SK-N-SH (cell line): ENCODE measurements at regions not wholly inside any gene's neighbourhood (a gene's known extent, or its start where the extent isn't known, plus 50 kb on each side); places are given as distances from the start of the nearest gene placed in this dataset.

Experiments used
- CTCF ChIA-PET: fragments of 300-600, 350-600 bp; formaldehyde crosslinking; extraction: SDS; loops from one replicate; lab custom pipeline; 2021; lab: Yijun Ruan, JAX
- POLR2A ChIA-PET: fragments of 350-600 bp; sonication (Branson Sonifier 250); formaldehyde crosslinking; extraction: SDS; loops from one replicate; lab custom pipeline; 2020; ENCODE audit warnings: antibody characterized with exemption, inconsistent platforms; lab: Yijun Ruan, JAX
- DNase-seq: peaks from one replicate; pipeline ENCODE4 v3.0.0; 2012
- H2AFZ ChIP-seq: fragments of 200-600 bp; sonication (generic); 2 replicates; pipeline ENCODE4 v1.8.1; 2016; ENCODE audit warnings: antibody characterized with exemption, mild to moderate bottlenecking, low read depth
- H3F3A ChIP-seq: fragments of 200-600 bp; sonication (generic); replicated peaks from 2 replicates; pipeline ENCODE3; 2016; ENCODE audit warnings: antibody characterized with exemption, mild to moderate bottlenecking; ENCODE audit not compliant: insufficient read depth
- H3K27ac ChIP-seq, 2 experiments: fragments of 200-500 bp in 1 of 2; fragments of 200-600 bp in 1 of 2; sonication (Bioruptor generic) in 1 of 2; sonication (generic), shearing (Covaris generic) in 1 of 2; 2 replicates each; pipeline versions ENCODE4 v1.5.1 to v1.6.1; 2014 to 2016; ENCODE audit warnings: low read depth in 2 of 2, inconsistent platforms in 1 of 2, low read length in 1 of 2, mild to moderate bottlenecking in 1 of 2, mixed read lengths in 1 of 2
- H3K27me3 ChIP-seq: fragments of 200-600 bp; sonication (generic), shearing (Covaris generic); 2 replicates; pipeline ENCODE4 v1.6.1; 2016; ENCODE audit warnings: mixed run types; ENCODE audit not compliant: insufficient read depth
- H3K36me3 ChIP-seq, 2 experiments: fragments of 200-500 bp in 1 of 2; fragments of 200-600 bp in 1 of 2; sonication (Bioruptor generic) in 1 of 2; sonication (generic) in 1 of 2; replicated peaks in 1 of 2; 2 replicates each; pipeline versions ENCODE3 to v1.5.1; 2014 to 2016; ENCODE audit warnings: low read length in 1 of 2, mild to moderate bottlenecking in 1 of 2; ENCODE audit not compliant: insufficient read depth in 2 of 2, control insufficient read depth in 1 of 2
- H3K4me1 ChIP-seq, 2 experiments: fragments of 200-500 bp in 1 of 2; fragments of 200-600 bp in 1 of 2; sonication (Bioruptor generic) in 1 of 2; sonication (generic), shearing (Covaris generic) in 1 of 2; 2 replicates each; pipeline versions ENCODE4 v1.5.1 to v1.6.1; 2014 to 2016; ENCODE audit warnings: low read depth in 1 of 2, low read length in 1 of 2, mixed run types in 1 of 2; ENCODE audit not compliant: insufficient read depth in 2 of 2, control insufficient read depth in 1 of 2
- H3K4me2 ChIP-seq: fragments of 200-600 bp; sonication (generic), shearing (Covaris generic); 2 replicates; pipeline ENCODE4 v1.6.1; 2017; ENCODE audit warnings: mixed run types
- H3K4me3 ChIP-seq, 2 experiments: fragments of 200-500 bp in 1 of 2; fragments of 200-600 bp in 1 of 2; sonication (Bioruptor generic) in 1 of 2; sonication (generic), shearing (Covaris generic) in 1 of 2; 2 replicates each; pipeline versions ENCODE4 v1.5.1 to v1.8.1; 2014 to 2016; ENCODE audit warnings: low read depth in 2 of 2, inconsistent platforms in 1 of 2, low read length in 1 of 2, mild to moderate bottlenecking in 1 of 2, mixed read lengths in 1 of 2, moderate library complexity in 1 of 2
- H3K79me2 ChIP-seq: fragments of 200-600 bp; sonication (generic); 2 replicates; pipeline ENCODE4 v1.8.1; 2017; ENCODE audit warnings: mild to moderate bottlenecking; ENCODE audit not compliant: insufficient read depth
- H3K9ac ChIP-seq: fragments of 200-600 bp; sonication (generic); 2 replicates; pipeline ENCODE4 v1.6.1; 2017; ENCODE audit warnings: mixed run types
- H3K9me2 ChIP-seq: fragments of 200-600 bp; sonication (generic); 2 replicates; pipeline ENCODE4 v1.6.1; 2017; ENCODE audit warnings: mixed run types
- H3K9me3 ChIP-seq: fragments of 200-600 bp; sonication (generic); 2 replicates; pipeline ENCODE4 v1.6.1; 2017; ENCODE audit warnings: mixed run types, mild to moderate bottlenecking, moderate library complexity
- H4K20me1 ChIP-seq: fragments of 200-600 bp; sonication (generic); 2 replicates; pipeline ENCODE4 v1.6.1; 2017; ENCODE audit warnings: mild to moderate bottlenecking, mixed run types; ENCODE audit not compliant: insufficient read depth
- CTCF ChIP-seq: fragments of 200-600 bp; sonication (generic); IDR thresholded peaks from 2 replicates; pipeline ENCODE4 v1.6.1; 2017; ENCODE audit warnings: antibody characterized with exemption, mild to moderate bottlenecking, moderate library complexity
- ELF1 ChIP-seq: IDR thresholded peaks from 2 replicates; pipeline ENCODE4 v1.4.0; 2012
- EP300 ChIP-seq, 2 experiments: IDR thresholded peaks; 2 replicates each; pipeline versions ENCODE4 v1.4.0 to v1.6.1; 2012; ENCODE audit warnings: borderline replicate concordance in 1 of 2, low read depth in 1 of 2, low read length in 1 of 2
- EZH2phosphoT487 ChIP-seq: fragments of 200-600 bp; sonication (generic); IDR thresholded peaks from 2 replicates; pipeline ENCODE4 v1.6.1; 2017; ENCODE audit warnings: low read depth, mixed run types, mild to moderate bottlenecking, antibody characterized with exemption, moderate library complexity, borderline replicate concordance
- FOXM1 ChIP-seq: IDR thresholded peaks from 2 replicates; pipeline ENCODE4 v1.4.0; 2012; ENCODE audit warnings: low read depth, mild to moderate bottlenecking
- NRF1 ChIP-seq: IDR thresholded peaks from 2 replicates; pipeline ENCODE4 v1.6.1; 2012; ENCODE audit warnings: low read depth, mild to moderate bottlenecking, low read length
- RAD21 ChIP-seq: IDR thresholded peaks from 2 replicates; pipeline ENCODE4 v1.6.1; 2012; ENCODE audit warnings: mild to moderate bottlenecking, low read length
- SIN3A ChIP-seq: IDR thresholded peaks from 2 replicates; pipeline ENCODE4 v1.6.1; 2012; ENCODE audit warnings: low read depth, mild to moderate bottlenecking, low read length, moderate library complexity, borderline replicate concordance
- TEAD4 ChIP-seq: IDR thresholded peaks from 2 replicates; pipeline ENCODE4 v1.4.0; 2012; ENCODE audit warnings: mild to moderate bottlenecking, borderline replicate concordance; ENCODE audit not compliant: insufficient read depth
- USF1 ChIP-seq: IDR thresholded peaks from 2 replicates; pipeline ENCODE4 v1.4.0; 2012; ENCODE audit warnings: low read depth, borderline replicate concordance
- YY1 ChIP-seq: IDR thresholded peaks from 2 replicates; pipeline ENCODE4 v1.4.0; 2012; ENCODE audit warnings: low read depth, mild to moderate bottlenecking
- ZBTB33 ChIP-seq: IDR thresholded peaks from 2 replicates; pipeline ENCODE4 v1.4.0; 2012; ENCODE audit warnings: low read depth, borderline replicate concordance
- WGBS: methylation state at CpG from one replicate; pipeline ENCODE4 v1.1.6; 2017; ENCODE audit warnings: low lambda C conversion rate; 5-methylcytosine and 5-hydroxymethylcytosine counted together

GRCh38 chr4:96390404-96390803, 550.5 kb downstream of the PDHA2 start:
- no peak overlapping the region for H3K27ac ChIP-seq

More at GRCh38 chr4:96390404-96390803, 550.5 kb downstream of the PDHA2 start:
- H3K9me3 ChIP-seq = no peaks in the 10 kb centered on the region
- no peak for DNase-seq
- no peak overlapping the region for H3K9ac ChIP-seq
- TF ChIP-seq CTCF (no peak), USF1 (no peak), TEAD4 (no peak), RAD21 (no peak), ZBTB33 (no peak), EZH2phosphoT487 (no peak), FOXM1 (no peak), EP300 (IDR thresholded peaks at IDR 0.05; ENCODE audit: borderline replicate concordance in 1 of 2, low read depth in 1 of 2, low read length in 1 of 2) (no peak), SIN3A (no peak), NRF1 (no peak), ELF1 (no peak), YY1 (no peak)
- no peaks in the 10 kb centered on the region for H4K20me1 ChIP-seq
- WGBS = 36% methylated on average over 5 of the region's 5 CpGs
- no peak overlapping the region for H3K4me3 ChIP-seq
- H3K4me1 ChIP-seq = no peaks in the 10 kb centered on the region
- H2AFZ ChIP-seq = no peak overlapping the region
- H3K27me3 ChIP-seq = no peaks in the 10 kb centered on the region
- no peaks in the 10 kb centered on the region for H3K79me2 ChIP-seq
- H3F3A ChIP-seq = no peaks in the 10 kb centered on the region
- H3K36me3 ChIP-seq = no peaks in the 10 kb centered on the region
- CTCF ChIA-PET = no interaction called here
- H3K9me2 ChIP-seq = no peaks in the 10 kb centered on the region
- POLR2A ChIA-PET = no interaction called here
- no peak overlapping the region for H3K4me2 ChIP-seq
